ENCODE measurements at regions not wholly inside any gene's neighbourhood (a gene's known extent, or its start where the extent isn't known, plus 50 kb on each side); places are given as distances from the start of the nearest gene placed in this dataset.
A peak's percentile ranks its signal among the peaks of the same experiment; 100 is the strongest.

- H3K4me1 ChIP-seq (ENCODE audit: control insufficient read depth, insufficient read depth, low read length, unreplicated experiment) = no peaks in the 10 kb centered on the region
- H3K36me3 ChIP-seq (ENCODE audit: insufficient read depth, low read length) = no peaks in the 10 kb centered on the region
- H3K4me3 ChIP-seq (ENCODE audit: low read depth, low read length) = no peak overlapping the region
- no peak overlapping the region for H2AFZ ChIP-seq (ENCODE audit: low read length, unreplicated experiment)
- H3K27ac ChIP-seq (ENCODE audit: low read depth, low read length) = no peak overlapping the region
- no peaks in the 10 kb centered on the region for H3K27me3 ChIP-seq (ENCODE audit: insufficient read depth, low read length)
- H3K79me2 ChIP-seq (ENCODE audit: control insufficient read depth, insufficient read depth, low read length, unreplicated experiment) = no peaks in the 10 kb centered on the region
Measured at GRCh38 chr5:143870362-143870761, 58.4 kb downstream of the HMHB1 start.

DNA sequence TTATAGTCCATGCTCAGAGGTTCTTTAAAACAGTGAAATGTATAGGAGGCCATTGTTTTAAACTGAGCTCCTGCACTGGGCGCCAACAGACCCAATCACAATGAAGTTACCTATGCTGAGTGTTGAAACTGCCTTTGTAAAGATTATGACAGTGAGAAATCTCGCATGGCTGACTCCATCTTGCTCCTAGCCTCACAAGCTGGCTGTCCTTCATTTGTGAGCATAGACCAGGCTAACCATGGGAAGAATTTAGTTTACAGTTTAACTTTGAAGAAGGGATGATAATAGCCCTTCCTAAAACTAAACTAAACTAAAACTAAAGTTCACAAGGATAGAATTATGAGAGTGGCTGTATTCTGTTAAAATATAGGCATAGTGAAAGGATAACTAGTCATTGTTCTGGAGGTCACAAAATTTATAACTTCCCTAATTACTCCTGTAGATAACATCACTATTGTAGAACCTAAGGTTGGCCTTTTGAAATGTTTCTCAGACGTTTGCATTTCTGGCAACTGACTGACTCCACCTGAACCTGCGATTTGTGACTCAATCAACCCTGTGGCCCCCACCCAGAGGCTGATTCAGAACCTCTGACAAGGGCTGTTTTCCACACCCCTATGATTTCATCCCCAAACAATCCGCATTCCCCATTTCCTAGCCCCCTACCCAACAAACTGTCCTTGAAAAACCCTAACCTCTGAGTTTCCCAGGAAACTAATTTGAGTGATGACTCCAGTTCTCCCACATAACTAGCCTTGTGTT, 59.1 kb downstream of the HMHB1 start:
- Histone ChIP-seq H3K36me3 (ENCODE audit: insufficient read depth, low read length) (no peaks in the 10 kb centered on the region), H2AFZ (ENCODE audit: low read length, unreplicated experiment) (no peak overlapping the region), H3K27ac (ENCODE audit: low read depth, low read length) (no peak overlapping the region), H3K4me3 (ENCODE audit: low read depth, low read length) (no peak overlapping the region), H3K27me3 (ENCODE audit: insufficient read depth, low read length) (no peaks in the 10 kb centered on the region), H3K4me1 (ENCODE audit: control insufficient read depth, insufficient read depth, low read length, unreplicated experiment) (no peaks in the 10 kb centered on the region), H3K79me2 (ENCODE audit: control insufficient read depth, insufficient read depth, low read length, unreplicated experiment) (no peaks in the 10 kb centered on the region)

- Histone ChIP-seq H2AFZ (ENCODE audit: low read length, unreplicated experiment) (no peak overlapping the region), H3K27ac (ENCODE audit: low read depth, low read length) (no peak overlapping the region)
Measured at GRCh38 chr5:143871672-143872071, 59.7 kb downstream of the HMHB1 start.

GRCh38 chr5:143874312-143874711, 62.4 kb downstream of the HMHB1 start:
- no peak overlapping the region for H2AFZ ChIP-seq (ENCODE audit: low read length, unreplicated experiment)
- no peaks in the 10 kb centered on the region for H3K4me1 ChIP-seq (ENCODE audit: control insufficient read depth, insufficient read depth, low read length, unreplicated experiment)
- no peak overlapping the region for H3K4me3 ChIP-seq (ENCODE audit: low read depth, low read length)
- H3K79me2 ChIP-seq (ENCODE audit: control insufficient read depth, insufficient read depth, low read length, unreplicated experiment) = no peaks in the 10 kb centered on the region
- no peaks in the 10 kb centered on the region for H3K36me3 ChIP-seq (ENCODE audit: insufficient read depth, low read length)
- no peak overlapping the region for H3K27ac ChIP-seq (ENCODE audit: low read depth, low read length)
- no peaks in the 10 kb centered on the region for H3K27me3 ChIP-seq (ENCODE audit: insufficient read depth, low read length)

More at GRCh38 chr5:143871672-143872071, 59.7 kb downstream of the HMHB1 start:
- H3K4me1 ChIP-seq (ENCODE audit: control insufficient read depth, insufficient read depth, low read length, unreplicated experiment) = no peaks in the 10 kb centered on the region
- no peaks in the 10 kb centered on the region for H3K27me3 ChIP-seq (ENCODE audit: insufficient read depth, low read length)
- H3K36me3 ChIP-seq (ENCODE audit: insufficient read depth, low read length) = no peaks in the 10 kb centered on the region
- H3K79me2 ChIP-seq (ENCODE audit: control insufficient read depth, insufficient read depth, low read length, unreplicated experiment) = no peaks in the 10 kb centered on the region
- H3K4me3 ChIP-seq (ENCODE audit: low read depth, low read length) = no peak overlapping the region

GRCh38 chr5:143877196-143877595, 65.2 kb downstream of the HMHB1 start:
- H3K27ac ChIP-seq (ENCODE audit: low read depth, low read length) = no peak overlapping the region
- no peaks in the 10 kb centered on the region for H3K36me3 ChIP-seq (ENCODE audit: insufficient read depth, low read length)
- H3K4me3 ChIP-seq (ENCODE audit: low read depth, low read length) = no peak overlapping the region
- H3K79me2 ChIP-seq (ENCODE audit: control insufficient read depth, insufficient read depth, low read length, unreplicated experiment) = no peaks in the 10 kb centered on the region
- H3K4me1 ChIP-seq (ENCODE audit: control insufficient read depth, insufficient read depth, low read length, unreplicated experiment) = no peaks in the 10 kb centered on the region
- H2AFZ ChIP-seq (ENCODE audit: low read length, unreplicated experiment) = no peak overlapping the region
- no peaks in the 10 kb centered on the region for H3K27me3 ChIP-seq (ENCODE audit: insufficient read depth, low read length)

DNA sequence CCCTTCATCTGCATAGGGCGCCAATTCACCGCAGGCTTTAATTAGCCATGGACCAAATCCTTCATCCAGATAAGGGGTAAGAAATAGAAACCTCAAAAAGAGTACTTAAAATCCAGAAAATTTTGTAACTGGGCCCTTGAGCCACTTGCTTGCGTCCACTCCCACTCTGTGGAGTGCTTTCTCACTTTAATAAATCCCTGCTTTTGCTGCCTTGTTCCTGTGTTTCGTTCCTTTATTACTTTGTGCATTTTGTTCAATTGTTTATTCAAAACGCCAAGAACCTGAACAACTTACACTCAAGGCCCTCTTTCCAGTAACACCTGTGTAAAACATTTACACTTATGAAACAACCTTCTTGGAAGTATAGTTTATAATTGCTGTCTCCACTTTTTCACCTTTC, 66.5 kb downstream of the HMHB1 start:
- Histone ChIP-seq H3K4me1 (ENCODE audit: control insufficient read depth, insufficient read depth, low read length, unreplicated experiment) (no peaks in the 10 kb centered on the region), H2AFZ (ENCODE audit: low read length, unreplicated experiment) (no peak overlapping the region), H3K27ac (ENCODE audit: low read depth, low read length) (no peak overlapping the region), H3K4me3 (ENCODE audit: low read depth, low read length) (no peak overlapping the region), H3K27me3 (ENCODE audit: insufficient read depth, low read length) (no peaks in the 10 kb centered on the region), H3K36me3 (ENCODE audit: insufficient read depth, low read length) (no peaks in the 10 kb centered on the region), H3K79me2 (ENCODE audit: control insufficient read depth, insufficient read depth, low read length, unreplicated experiment) (no peaks in the 10 kb centered on the region)

- Histone ChIP-seq H3K4me1 (ENCODE audit: control insufficient read depth, insufficient read depth, low read length, unreplicated experiment) (no peaks in the 10 kb centered on the region), H3K79me2 (ENCODE audit: control insufficient read depth, insufficient read depth, low read length, unreplicated experiment) (no peaks in the 10 kb centered on the region), H3K27me3 (ENCODE audit: insufficient read depth, low read length) (no peaks in the 10 kb centered on the region), H3K4me3 (ENCODE audit: low read depth, low read length) (no peak overlapping the region), H2AFZ (ENCODE audit: low read length, unreplicated experiment) (peak overlapping the region; percentile 5), H3K27ac (ENCODE audit: low read depth, low read length) (no peak overlapping the region), H3K36me3 (ENCODE audit: insufficient read depth, low read length) (no peaks in the 10 kb centered on the region)
Measured at GRCh38 chr5:143879646-143880045, 67.7 kb downstream of the HMHB1 start.

- Histone ChIP-seq H3K79me2 (ENCODE audit: control insufficient read depth, insufficient read depth, low read length, unreplicated experiment) (no peaks in the 10 kb centered on the region), H2AFZ (ENCODE audit: low read length, unreplicated experiment) (no peak overlapping the region), H3K27me3 (ENCODE audit: insufficient read depth, low read length) (no peaks in the 10 kb centered on the region), H3K27ac (ENCODE audit: low read depth, low read length) (no peak overlapping the region), H3K4me3 (ENCODE audit: low read depth, low read length) (no peak overlapping the region), H3K4me1 (ENCODE audit: control insufficient read depth, insufficient read depth, low read length, unreplicated experiment) (no peaks in the 10 kb centered on the region), H3K36me3 (ENCODE audit: insufficient read depth, low read length) (no peaks in the 10 kb centered on the region)
Measured at GRCh38 chr5:143880178-143880577, 68.2 kb downstream of the HMHB1 start.

DNA sequence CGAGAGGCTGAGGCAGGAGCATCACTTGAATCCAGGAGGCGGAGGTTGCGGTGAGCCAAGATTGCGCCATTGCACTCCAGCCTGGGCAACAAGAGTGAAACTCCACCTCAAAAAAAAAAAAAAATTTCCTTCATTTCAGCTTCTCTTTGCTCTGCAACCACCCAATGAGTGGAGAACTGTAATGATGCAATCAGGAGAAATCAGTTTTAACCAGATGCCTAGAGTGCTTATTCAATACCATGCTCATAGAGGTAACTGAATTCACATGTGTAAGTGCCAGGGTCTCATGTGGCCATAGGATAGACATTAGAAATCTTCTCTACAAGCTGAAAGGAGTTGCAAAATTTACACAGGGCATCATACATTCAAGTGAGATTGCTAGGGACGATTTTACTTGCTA, 70.6 kb downstream of the HMHB1 start:
- no peaks in the 10 kb centered on the region for H3K27me3 ChIP-seq (ENCODE audit: insufficient read depth, low read length)
- H3K79me2 ChIP-seq (ENCODE audit: control insufficient read depth, insufficient read depth, low read length, unreplicated experiment) = no peaks in the 10 kb centered on the region
- no peaks in the 10 kb centered on the region for H3K36me3 ChIP-seq (ENCODE audit: insufficient read depth, low read length)
- no peak overlapping the region for H3K4me3 ChIP-seq (ENCODE audit: low read depth, low read length)
- H3K4me1 ChIP-seq (ENCODE audit: control insufficient read depth, insufficient read depth, low read length, unreplicated experiment) = peaks cover 13% of the 10 kb centered on the region
- no peak overlapping the region for H3K27ac ChIP-seq (ENCODE audit: low read depth, low read length)
- H2AFZ ChIP-seq (ENCODE audit: low read length, unreplicated experiment) = no peak overlapping the region

- Histone ChIP-seq H3K4me1 (ENCODE audit: control insufficient read depth, insufficient read depth, low read length, unreplicated experiment) (peaks cover 27% of the 10 kb centered on the region), H3K79me2 (ENCODE audit: control insufficient read depth, insufficient read depth, low read length, unreplicated experiment) (no peaks in the 10 kb centered on the region), H3K27ac (ENCODE audit: low read depth, low read length) (no peak overlapping the region), H2AFZ (ENCODE audit: low read length, unreplicated experiment) (peak overlapping the region; percentile 45), H3K36me3 (ENCODE audit: insufficient read depth, low read length) (no peaks in the 10 kb centered on the region), H3K4me3 (ENCODE audit: low read depth, low read length) (no peak overlapping the region), H3K27me3 (ENCODE audit: insufficient read depth, low read length) (no peaks in the 10 kb centered on the region)
Measured at GRCh38 chr5:143886096-143886495, 74.1 kb downstream of the HMHB1 start.

Measured in ACC112 (cell line).